SK-N-MC (cell line): ENCODE measurements at regions not wholly inside any gene's neighbourhood (a gene's known extent, or its start where the extent isn't known, plus 50 kb on each side); places are given as distances from the start of the nearest gene placed in this dataset.

Source experiments
- FOXP2 ChIP-seq: optimal IDR thresholded peaks from 2 replicates; pipeline ENCODE3; 2011; ENCODE audit warnings: mild to moderate bottlenecking, moderate library complexity; ENCODE audit not compliant: insufficient read depth; ENCODE audit errors: extremely low read length, control extremely low read depth
- POLR2AphosphoS5 ChIP-seq: IDR thresholded peaks from 2 replicates; pipeline ENCODE4 v1.6.1; 2012; ENCODE audit warnings: mild to moderate bottlenecking, low read depth, low read length, borderline replicate concordance

- TF ChIP-seq POLR2AphosphoS5 (no peak), FOXP2 (no peak)
Observed at GRCh38 chr9:134245179-134245578, 80.8 kb upstream of the RNU6ATAC start.
